ENCODE measurements at regions not wholly inside any gene's neighbourhood (a gene's known extent, or its start where the extent isn't known, plus 50 kb on each side); places are given as distances from the start of the nearest gene placed in this dataset.

GRCh38 chr13:108121406-108121805 lies 93.9 kb downstream of the LIG4 start:
- TF ChIP-seq CTCF (IDR thresholded peaks at IDR 0.05), result no peak
- no peak for TF ChIP-seq POLR2A (IDR thresholded peaks at IDR 0.05)
